ENCODE measurements at regions not wholly inside any gene's neighbourhood (a gene's known extent, or its start where the extent isn't known, plus 50 kb on each side); places are given as distances from the start of the nearest gene placed in this dataset.
A peak's percentile ranks its signal among the peaks of the same experiment; 100 is the strongest.

- DNase-seq = no peak
Observed at GRCh38 chr12:90301095-90301494, 592.5 kb upstream of the ATP2B1 start.

DNA sequence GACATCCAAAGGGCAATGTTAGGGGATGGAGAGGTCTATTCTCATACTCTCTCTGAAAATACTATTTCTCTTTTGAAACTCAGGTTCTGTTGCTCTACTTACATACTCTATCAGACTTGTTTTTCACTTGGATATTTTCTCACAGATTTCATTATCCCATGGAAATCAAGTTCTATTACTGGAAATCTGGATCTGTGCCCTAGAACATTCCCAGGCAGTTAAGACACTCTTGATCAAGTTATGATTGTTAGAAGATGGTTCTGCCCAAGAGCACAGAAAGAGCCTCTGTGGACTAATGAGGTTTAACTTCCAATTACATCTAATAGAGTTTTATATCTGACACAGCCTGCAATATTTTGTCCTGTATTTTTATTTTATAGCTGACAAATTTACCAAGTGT is 591.0 kb upstream of the ATP2B1 start:
- DNase-seq = no peak

DNA sequence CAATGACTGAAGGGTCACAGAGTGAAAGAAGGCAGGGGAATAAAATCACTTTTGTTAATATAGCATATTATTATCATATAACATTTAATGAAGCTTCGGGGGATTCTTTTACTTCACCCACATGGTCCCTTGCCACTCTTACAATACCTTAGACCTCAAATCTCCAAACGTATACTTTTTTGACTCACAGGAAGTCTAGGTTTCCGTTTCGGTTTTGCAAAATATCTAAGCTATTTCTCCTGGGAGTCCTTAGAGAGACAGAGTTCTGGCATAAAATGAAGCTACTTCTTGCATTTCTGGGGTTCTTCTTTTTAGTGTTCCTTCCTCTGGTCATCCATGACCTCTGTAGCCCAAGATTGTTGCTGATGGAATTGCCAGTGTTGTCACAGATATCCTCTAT is 590.5 kb upstream of the ATP2B1 start:
- no peak for DNase-seq

DNA sequence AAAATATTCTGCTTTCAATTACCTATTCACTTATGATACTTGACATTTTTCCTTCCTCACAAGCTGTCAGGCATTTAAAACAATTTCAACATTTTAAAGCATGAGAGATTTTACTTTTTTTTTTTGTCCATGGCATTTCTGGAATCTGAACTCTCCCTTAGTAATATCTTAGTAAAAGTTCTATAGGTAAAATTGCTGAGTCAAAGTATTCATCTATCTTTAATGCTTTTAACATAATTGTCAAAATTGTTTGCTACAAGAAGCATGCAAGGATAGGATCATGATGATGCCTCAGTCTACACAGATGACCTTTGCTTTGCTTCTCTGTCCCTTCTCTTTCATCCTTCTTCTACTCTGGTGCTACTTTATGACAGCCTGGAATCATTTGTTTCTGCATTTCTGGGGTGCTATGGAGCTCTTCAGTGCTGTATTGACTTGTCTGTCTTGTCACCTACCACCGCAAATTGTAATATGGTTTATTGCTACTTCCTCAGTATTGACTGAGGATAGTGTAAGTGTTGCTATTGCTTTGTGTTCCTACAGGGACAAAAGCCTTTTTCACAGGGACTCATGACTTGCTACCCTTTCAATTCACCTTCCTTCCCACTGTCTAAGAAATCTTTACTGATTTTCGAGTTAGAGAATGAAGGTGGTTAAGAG is 589.8 kb upstream of the ATP2B1 start:
- DNase-seq = no peak

DNA sequence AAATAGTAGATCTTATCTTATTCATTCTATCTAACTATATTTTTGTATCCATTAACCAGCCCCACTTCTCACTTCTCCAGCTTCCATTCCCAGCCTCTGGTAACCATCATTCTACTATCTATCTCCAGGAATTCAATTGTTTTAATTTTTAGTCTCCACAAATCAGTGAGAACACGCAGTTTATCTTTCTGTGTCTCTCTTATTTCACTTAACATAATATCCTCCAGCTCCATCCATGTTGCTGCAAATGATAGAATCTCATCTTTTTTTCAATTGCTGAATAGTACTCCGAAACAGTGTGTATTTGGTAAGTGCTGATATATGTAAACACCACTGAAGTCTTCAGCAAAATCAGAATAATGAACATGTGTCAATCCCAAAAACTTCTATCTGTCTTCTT is 587.2 kb upstream of the ATP2B1 start:
- DNase-seq = no peak

DNA sequence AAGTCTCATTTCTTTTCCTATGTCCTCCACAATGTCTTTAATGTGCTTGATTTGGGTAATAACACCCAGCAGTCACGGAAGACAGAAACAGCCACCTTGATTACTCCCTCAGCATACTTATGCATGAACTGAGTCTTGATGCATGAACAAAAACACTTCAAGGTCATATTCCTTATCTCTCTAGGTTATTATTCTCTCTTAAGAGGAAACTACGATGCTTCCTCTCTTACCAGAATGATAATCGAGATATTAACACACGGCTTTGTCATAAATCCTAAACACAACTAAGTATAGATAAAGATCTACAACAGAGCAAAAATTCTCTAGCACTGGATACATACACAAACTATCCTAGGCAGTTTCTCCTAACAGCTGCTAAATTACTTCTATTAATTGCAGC is 583.5 kb upstream of the ATP2B1 start:
- DNase-seq = no peak

- DNase-seq = no peak
Observed at GRCh38 chr12:90290980-90291975, 582.6 kb upstream of the ATP2B1 start.

GRCh38 chr12:90287585-90287984 is 578.9 kb upstream of the ATP2B1 start:
- peak; percentile 4 for DNase-seq

GRCh38 chr12:90281154-90281868 is 572.7 kb upstream of the ATP2B1 start:
- DNase-seq = no peak

GRCh38 chr12:90280564-90281058 is 572.0 kb upstream of the ATP2B1 start:
- DNase-seq = no peak

DNA sequence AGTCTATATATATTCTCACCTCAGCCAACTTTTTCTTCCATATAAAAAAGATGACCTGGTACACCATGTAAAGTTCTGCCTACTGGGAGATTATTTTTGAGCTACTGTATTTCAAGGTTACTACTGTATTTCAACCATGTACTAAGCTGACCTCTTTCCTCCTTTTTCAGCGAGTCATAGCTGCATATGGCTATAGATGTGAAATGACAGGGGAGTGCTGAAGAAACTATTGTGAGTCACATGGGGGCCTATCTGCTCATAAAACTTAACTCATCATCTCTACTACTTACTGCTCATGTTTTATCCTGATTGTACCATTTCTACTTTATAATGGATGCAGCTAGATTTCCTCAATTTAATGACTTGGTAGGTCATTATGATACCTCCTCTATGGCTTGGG is 571.4 kb upstream of the ATP2B1 start:
- DNase-seq = no peak

GRCh38 chr12:90275088-90275487 is 566.5 kb upstream of the ATP2B1 start:
- DNase-seq = no peak

GRCh38 chr12:90274407-90274806 is 565.8 kb upstream of the ATP2B1 start:
- no peak for DNase-seq

GRCh38 chr12:90268574-90268973 is 559.9 kb upstream of the ATP2B1 start:
- no peak for DNase-seq

- no peak for DNase-seq
Observed at GRCh38 chr12:90262251-90262650, 553.6 kb upstream of the ATP2B1 start.

- DNase-seq = peak; percentile 82
Observed at GRCh38 chr12:90261283-90261682, 552.6 kb upstream of the ATP2B1 start.

DNA sequence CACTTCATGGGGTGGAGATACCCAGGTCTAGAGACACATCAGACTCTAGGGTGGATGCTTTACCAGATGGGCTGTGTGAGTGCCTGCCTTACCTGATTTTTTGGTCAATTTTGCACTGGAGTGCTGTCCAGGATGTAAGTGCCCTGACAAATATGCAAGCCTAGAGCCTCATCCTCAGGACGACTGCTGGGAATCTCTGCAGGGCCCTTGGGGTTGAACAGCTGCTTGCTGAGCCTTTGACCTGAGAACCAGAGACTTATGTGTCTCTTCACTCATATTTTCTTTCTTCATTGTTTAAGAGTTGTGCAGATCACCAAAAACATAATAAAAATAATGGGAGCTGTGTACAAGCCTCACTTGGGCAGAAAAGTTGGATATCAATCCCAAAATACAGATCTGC is 551.5 kb upstream of the ATP2B1 start:
- peak; percentile 49 for DNase-seq

GRCh38 chr12:90257927-90258624 is 549.4 kb upstream of the ATP2B1 start:
- no peak for DNase-seq

GRCh38 chr12:90254796-90255195 is 546.2 kb upstream of the ATP2B1 start:
- DNase-seq = no peak

DNA sequence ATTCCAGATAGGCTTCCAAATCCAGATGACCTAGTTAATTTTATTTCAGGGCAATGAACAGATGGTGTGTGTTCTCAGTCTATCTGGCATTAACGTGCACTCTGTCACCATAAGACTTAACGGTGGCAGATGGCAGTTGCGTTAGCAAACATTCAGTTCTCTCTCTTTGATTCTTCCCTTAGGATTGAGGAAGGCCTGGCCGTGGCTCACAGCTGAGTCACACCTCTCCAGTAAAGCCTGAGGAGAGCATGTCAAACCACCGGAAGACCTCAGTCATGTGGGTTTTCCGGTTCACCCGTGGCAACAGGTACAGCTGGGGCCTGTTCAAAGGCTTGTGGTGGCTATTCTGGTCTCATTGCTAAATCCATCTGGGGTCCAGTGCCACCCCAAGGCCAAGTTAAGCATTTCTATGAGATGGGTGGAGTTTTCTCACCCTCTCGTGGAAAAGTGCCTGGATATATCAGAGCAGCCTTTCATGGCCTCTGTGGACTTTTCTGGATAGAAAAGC is 545.1 kb upstream of the ATP2B1 start:
- peak; percentile 99 for DNase-seq

- DNase-seq = peak; percentile 40
Observed at GRCh38 chr12:90253136-90253535, 544.5 kb upstream of the ATP2B1 start.

GRCh38 chr12:90250766-90251165 is 542.1 kb upstream of the ATP2B1 start:
- no peak for DNase-seq
